ENCODE measurements at regions not wholly inside any gene's neighbourhood (a gene's known extent, or its start where the extent isn't known, plus 50 kb on each side); places are given as distances from the start of the nearest gene placed in this dataset.

GRCh38 chr1:60759291-60759690 lies 323.1 kb upstream of the NFIA start:
- no peaks in the 10 kb centered on the region for H3K36me3 ChIP-seq (ENCODE audit: control insufficient read depth in 4 of 4, insufficient read depth in 3 of 4, low read depth in 1 of 4, low read length in 3 of 4)
- no peak for DNase-seq (ENCODE audit: low spot score)
- H3K27me3 ChIP-seq (ENCODE audit: control insufficient read depth in 4 of 4, insufficient read depth in 4 of 4, low read length in 3 of 4), result peaks cover 0 to 3% (median 0%) of the 10 kb centered on the region in 4 donors
- WGBS, result 78% methylated on average over 3 of the region's 3 CpGs
- no peaks in the 10 kb centered on the region for H3K4me1 ChIP-seq (ENCODE audit: control insufficient read depth in 4 of 4, insufficient read depth in 4 of 4, low read length in 3 of 4)
- H3K9ac ChIP-seq (ENCODE audit: low read depth in 1 of 2, low read length in 2 of 2), result no peak overlapping the region
- H3K4me3 ChIP-seq (ENCODE audit: low read depth in 1 of 3, low read length in 3 of 3), result no peak overlapping the region
- H3K9me3 ChIP-seq (ENCODE audit: control insufficient read depth in 4 of 4, low read length in 3 of 4), result no peaks in the 10 kb centered on the region
- no peak overlapping the region for H3K27ac ChIP-seq (ENCODE audit: low read depth in 1 of 2, low read length in 2 of 2)
- no peak for TF ChIP-seq HNF4A (conservative IDR thresholded peaks at IDR 0.05)
- TF ChIP-seq, protein P1, sequence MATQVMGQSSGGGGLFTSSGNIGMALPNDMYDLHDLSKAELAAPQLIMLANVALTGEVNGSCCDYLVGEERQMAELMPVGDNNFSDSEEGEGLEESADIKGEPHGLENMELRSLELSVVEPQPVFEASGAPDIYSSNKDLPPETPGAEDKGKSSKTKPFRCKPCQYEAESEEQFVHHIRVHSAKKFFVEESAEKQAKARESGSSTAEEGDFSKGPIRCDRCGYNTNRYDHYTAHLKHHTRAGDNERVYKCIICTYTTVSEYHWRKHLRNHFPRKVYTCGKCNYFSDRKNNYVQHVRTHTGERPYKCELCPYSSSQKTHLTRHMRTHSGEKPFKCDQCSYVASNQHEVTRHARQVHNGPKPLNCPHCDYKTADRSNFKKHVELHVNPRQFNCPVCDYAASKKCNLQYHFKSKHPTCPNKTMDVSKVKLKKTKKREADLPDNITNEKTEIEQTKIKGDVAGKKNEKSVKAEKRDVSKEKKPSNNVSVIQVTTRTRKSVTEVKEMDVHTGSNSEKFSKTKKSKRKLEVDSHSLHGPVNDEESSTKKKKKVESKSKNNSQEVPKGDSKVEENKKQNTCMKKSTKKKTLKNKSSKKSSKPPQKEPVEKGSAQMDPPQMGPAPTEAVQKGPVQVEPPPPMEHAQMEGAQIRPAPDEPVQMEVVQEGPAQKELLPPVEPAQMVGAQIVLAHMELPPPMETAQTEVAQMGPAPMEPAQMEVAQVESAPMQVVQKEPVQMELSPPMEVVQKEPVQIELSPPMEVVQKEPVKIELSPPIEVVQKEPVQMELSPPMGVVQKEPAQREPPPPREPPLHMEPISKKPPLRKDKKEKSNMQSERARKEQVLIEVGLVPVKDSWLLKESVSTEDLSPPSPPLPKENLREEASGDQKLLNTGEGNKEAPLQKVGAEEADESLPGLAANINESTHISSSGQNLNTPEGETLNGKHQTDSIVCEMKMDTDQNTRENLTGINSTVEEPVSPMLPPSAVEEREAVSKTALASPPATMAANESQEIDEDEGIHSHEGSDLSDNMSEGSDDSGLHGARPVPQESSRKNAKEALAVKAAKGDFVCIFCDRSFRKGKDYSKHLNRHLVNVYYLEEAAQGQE (IDR thresholded peaks at IDR 0.05), result no peak
- TF ChIP-seq, protein P2, sequence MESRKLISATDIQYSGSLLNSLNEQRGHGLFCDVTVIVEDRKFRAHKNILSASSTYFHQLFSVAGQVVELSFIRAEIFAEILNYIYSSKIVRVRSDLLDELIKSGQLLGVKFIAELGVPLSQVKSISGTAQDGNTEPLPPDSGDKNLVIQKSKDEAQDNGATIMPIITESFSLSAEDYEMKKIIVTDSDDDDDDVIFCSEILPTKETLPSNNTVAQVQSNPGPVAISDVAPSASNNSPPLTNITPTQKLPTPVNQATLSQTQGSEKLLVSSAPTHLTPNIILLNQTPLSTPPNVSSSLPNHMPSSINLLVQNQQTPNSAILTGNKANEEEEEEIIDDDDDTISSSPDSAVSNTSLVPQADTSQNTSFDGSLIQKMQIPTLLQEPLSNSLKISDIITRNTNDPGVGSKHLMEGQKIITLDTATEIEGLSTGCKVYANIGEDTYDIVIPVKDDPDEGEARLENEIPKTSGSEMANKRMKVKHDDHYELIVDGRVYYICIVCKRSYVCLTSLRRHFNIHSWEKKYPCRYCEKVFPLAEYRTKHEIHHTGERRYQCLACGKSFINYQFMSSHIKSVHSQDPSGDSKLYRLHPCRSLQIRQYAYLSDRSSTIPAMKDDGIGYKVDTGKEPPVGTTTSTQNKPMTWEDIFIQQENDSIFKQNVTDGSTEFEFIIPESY (IDR thresholded peaks at IDR 0.05), result no peak
- no peak for TF ChIP-seq EGR1 (IDR thresholded peaks at IDR 0.05; ENCODE audit: low read depth in 2 of 2)
- TF ChIP-seq, protein P3, sequence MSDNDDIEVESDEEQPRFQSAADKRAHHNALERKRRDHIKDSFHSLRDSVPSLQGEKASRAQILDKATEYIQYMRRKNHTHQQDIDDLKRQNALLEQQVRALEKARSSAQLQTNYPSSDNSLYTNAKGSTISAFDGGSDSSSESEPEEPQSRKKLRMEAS (IDR thresholded peaks at IDR 0.05), result no peak
- TF ChIP-seq TAF1 (conservative IDR thresholded peaks at IDR 0.05), result no peak
- no peak for TF ChIP-seq GABPA (IDR thresholded peaks at IDR 0.05 in 1 of 2, conservative IDR thresholded peaks at IDR 0.05 in 1 of 2)
- TF ChIP-seq, protein P4, sequence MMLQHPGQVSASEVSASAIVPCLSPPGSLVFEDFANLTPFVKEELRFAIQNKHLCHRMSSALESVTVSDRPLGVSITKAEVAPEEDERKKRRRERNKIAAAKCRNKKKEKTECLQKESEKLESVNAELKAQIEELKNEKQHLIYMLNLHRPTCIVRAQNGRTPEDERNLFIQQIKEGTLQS (IDR thresholded peaks at IDR 0.05), result no peak
- TF ChIP-seq CTCF (IDR thresholded peaks at IDR 0.05; ENCODE audit: low read depth, low read length, missing input control), result no peak

- Histone ChIP-seq H3K36me3 (ENCODE audit: control insufficient read depth in 4 of 4, insufficient read depth in 3 of 4, low read depth in 1 of 4, low read length in 3 of 4) (no peaks in the 10 kb centered on the region), H3K27me3 (ENCODE audit: control insufficient read depth in 4 of 4, insufficient read depth in 4 of 4, low read length in 3 of 4) (no peaks in the 10 kb centered on the region), H3K9me3 (ENCODE audit: control insufficient read depth in 4 of 4, low read length in 3 of 4) (no peaks in the 10 kb centered on the region), H3K4me3 (ENCODE audit: low read depth in 1 of 3, low read length in 3 of 3) (no peak overlapping the region), H3K9ac (ENCODE audit: low read depth in 1 of 2, low read length in 2 of 2) (no peak overlapping the region), H3K27ac (ENCODE audit: low read depth in 1 of 2, low read length in 2 of 2) (no peak overlapping the region), H3K4me1 (ENCODE audit: control insufficient read depth in 4 of 4, insufficient read depth in 4 of 4, low read length in 3 of 4) (no peaks in the 10 kb centered on the region)
- no peak for DNase-seq (ENCODE audit: low spot score)
- no peak for TF ChIP-seq FOXA2 (IDR thresholded peaks at IDR 0.05)
- TF ChIP-seq, protein P2 (IDR thresholded peaks at IDR 0.05), result no peak
- 87% methylated on average over 3 of the region's 3 CpGs for WGBS
Measured at GRCh38 chr1:60757485-60757884, 324.9 kb upstream of the NFIA start.
